Activated CD8-positive, alpha-beta memory T cell treated with anti-CD3 and anti-CD28 coated beads for 48 hours (primary cell): ENCODE measurements at regions not wholly inside any gene's neighbourhood (a gene's known extent, or its start where the extent isn't known, plus 50 kb on each side); places are given as distances from the start of the nearest gene placed in this dataset.
"Not testable (repeated sequence)": the region's sequence is repeated elsewhere in the genome, so short reads cannot be mapped to it uniquely, and the experiment has no call there.

Experiments used
- DNase-seq, 3 experiments: peaks; one replicate each; pipeline ENCODE4 v3.0.0-alpha.2; 2020; ENCODE audit warnings: low read depth in 2 of 3, low spot score in 2 of 3

- no peak for DNase-seq
Measured at GRCh38 chrX:39492497-39493162, 605.1 kb downstream of the BCOR start.

- DNase-seq = no peak
Measured at GRCh38 chrX:39493168-39493567, 604.6 kb downstream of the BCOR start.

GRCh38 chrX:39497117-39497516 is 600.6 kb downstream of the BCOR start:
- DNase-seq = not testable (repeated sequence)

GRCh38 chrX:39497702-39498265 is 600.0 kb downstream of the BCOR start:
- no peak for DNase-seq

- no peak for DNase-seq
Measured at GRCh38 chrX:39499996-39500395, 597.8 kb downstream of the BCOR start.

- no peak for DNase-seq
Measured at GRCh38 chrX:39501822-39502221, 595.9 kb downstream of the BCOR start.

GRCh38 chrX:39502486-39502885 is 595.3 kb downstream of the BCOR start:
- DNase-seq = no peak

GRCh38 chrX:39504227-39504626 is 593.5 kb downstream of the BCOR start:
- DNase-seq = no peak

- no peak for DNase-seq
Measured at GRCh38 chrX:39504850-39505259, 592.9 kb downstream of the BCOR start.

- DNase-seq = no peak
Measured at GRCh38 chrX:39506131-39506530, 591.6 kb downstream of the BCOR start.

- no peak for DNase-seq
Measured at GRCh38 chrX:39507034-39507433, 590.7 kb downstream of the BCOR start.

GRCh38 chrX:39507617-39508299 is 590.0 kb downstream of the BCOR start:
- DNase-seq = no peak

GRCh38 chrX:39508300-39508692 is 589.5 kb downstream of the BCOR start:
- DNase-seq = no peak

GRCh38 chrX:39509157-39509556 is 588.6 kb downstream of the BCOR start:
- DNase-seq = no peak

GRCh38 chrX:39513836-39514235 is 583.9 kb downstream of the BCOR start:
- DNase-seq = no peak

GRCh38 chrX:39514801-39515200 is 583.0 kb downstream of the BCOR start:
- no peak for DNase-seq

- no peak for DNase-seq
Measured at GRCh38 chrX:39516427-39516841, 581.3 kb downstream of the BCOR start.

- no peak for DNase-seq
Measured at GRCh38 chrX:39518476-39519029, 579.2 kb downstream of the BCOR start.

GRCh38 chrX:39519030-39519488 is 578.7 kb downstream of the BCOR start:
- DNase-seq = no peak

- no peak for DNase-seq
Measured at GRCh38 chrX:39519566-39520301, 578.0 kb downstream of the BCOR start.

- no peak for DNase-seq
Measured at GRCh38 chrX:39525758-39526157, 572.0 kb downstream of the BCOR start.
